Osteocyte (in vitro differentiated cells): ENCODE measurements at regions not wholly inside any gene's neighbourhood (a gene's known extent, or its start where the extent isn't known, plus 50 kb on each side); places are given as distances from the start of the nearest gene placed in this dataset.

ENCODE experiments used
- DNase-seq: peaks from one replicate; pipeline ENCODE4 v3.0.0; 2021; ENCODE audit warnings: mixed read lengths; ENCODE audit not compliant: unreplicated experiment; ENCODE audit errors: extremely low spot score
- H3K27ac Mint-ChIP-seq: one replicate; pipeline ENCODE4 v1.8.0; 2021; ENCODE audit warnings: mild to moderate bottlenecking, mixed read lengths; ENCODE audit not compliant: unreplicated experiment
- H3K27me3 Mint-ChIP-seq: one replicate; pipeline ENCODE4 v1.8.0; 2021; ENCODE audit warnings: mixed read lengths; ENCODE audit not compliant: unreplicated experiment
- H3K36me3 Mint-ChIP-seq: one replicate; pipeline ENCODE4 v1.8.0; 2021; ENCODE audit warnings: mixed read lengths; ENCODE audit not compliant: unreplicated experiment
- H3K4me1 Mint-ChIP-seq: one replicate; pipeline ENCODE4 v1.8.0; 2021; ENCODE audit warnings: mixed read lengths; ENCODE audit not compliant: unreplicated experiment
- H3K4me3 Mint-ChIP-seq: one replicate; pipeline ENCODE4 v1.8.0; 2021; ENCODE audit warnings: mild to moderate bottlenecking, moderate library complexity, mixed read lengths; ENCODE audit not compliant: unreplicated experiment
- H3K9me3 Mint-ChIP-seq: one replicate; pipeline ENCODE4 v1.8.0; 2021; ENCODE audit warnings: mixed read lengths; ENCODE audit not compliant: unreplicated experiment
- CTCF ChIP-seq: fragments of 200-600 bp; sonication (generic); IDR thresholded peaks from 2 replicates; pipeline ENCODE4 v1.5.0; 2021; ENCODE audit warnings: antibody characterized with exemption, mild to moderate bottlenecking, moderate library complexity

GRCh38 chr20:58065508-58066361 is 162.7 kb downstream of the ANKRD60 start:
- peak; percentile 44 for DNase-seq
- Mint-ChIP-seq H3K27me3 (peaks cover 76% of the 10 kb centered on the region), H3K36me3 (no peaks in the 10 kb centered on the region), H3K4me3 (no peak overlapping the region), H3K4me1 (no peaks in the 10 kb centered on the region), H3K27ac (no peak overlapping the region), H3K9me3 (peaks cover 13% of the 10 kb centered on the region)
- TF ChIP-seq CTCF, result no peak

GRCh38 chr20:58064411-58065010 is 163.9 kb downstream of the ANKRD60 start:
- no peak for TF ChIP-seq CTCF
- DNase-seq, result peak; percentile 42
- Mint-ChIP-seq H3K9me3 (peaks cover 13% of the 10 kb centered on the region), H3K27me3 (peaks cover 74% of the 10 kb centered on the region), H3K4me3 (no peak overlapping the region), H3K27ac (no peak overlapping the region), H3K36me3 (no peaks in the 10 kb centered on the region), H3K4me1 (no peaks in the 10 kb centered on the region)

- Mint-ChIP-seq H3K4me1 (no peaks in the 10 kb centered on the region), H3K36me3 (no peaks in the 10 kb centered on the region), H3K9me3 (peaks cover 13% of the 10 kb centered on the region), H3K27ac (no peak overlapping the region), H3K27me3 (peaks cover 65% of the 10 kb centered on the region), H3K4me3 (no peak overlapping the region)
- DNase-seq, result peak; percentile 44
- no peak for TF ChIP-seq CTCF
Measured at GRCh38 chr20:58059260-58059544, 169.3 kb downstream of the ANKRD60 start.

GRCh38 chr20:58058421-58059259 is 169.8 kb downstream of the ANKRD60 start:
- Mint-ChIP-seq H3K27me3 (peaks cover 70% of the 10 kb centered on the region), H3K4me3 (no peak overlapping the region), H3K9me3 (peaks cover 13% of the 10 kb centered on the region), H3K36me3 (no peaks in the 10 kb centered on the region), H3K4me1 (no peaks in the 10 kb centered on the region), H3K27ac (no peak overlapping the region)
- TF ChIP-seq CTCF, result no peak
- peak; percentile 67 for DNase-seq
